ENCODE measurements at regions not wholly inside any gene's neighbourhood (a gene's known extent, or its start where the extent isn't known, plus 50 kb on each side); places are given as distances from the start of the nearest gene placed in this dataset.

DNA sequence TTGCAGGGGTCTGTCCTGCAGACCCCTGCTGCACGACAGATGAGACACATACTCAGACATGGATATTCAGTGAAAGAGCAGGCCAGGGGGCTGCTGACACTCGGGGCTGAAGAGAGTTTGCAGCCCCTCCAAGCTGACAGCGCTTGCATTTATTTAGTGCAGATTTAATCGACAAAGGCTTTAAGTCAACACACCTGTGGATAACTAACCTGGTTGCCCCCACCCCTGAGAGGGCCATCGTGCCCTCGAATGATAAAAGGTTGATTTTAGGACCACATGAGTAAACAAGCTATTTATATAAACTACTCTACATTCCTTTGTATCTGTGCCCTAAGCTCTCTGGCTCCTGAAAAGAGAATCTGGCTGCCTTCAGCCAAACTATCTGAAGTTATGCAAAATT is 708.2 kb upstream of the LRRN3 start:
- Histone ChIP-seq H3K27me3 (ENCODE audit: insufficient read depth, low read length, poor library complexity) (no peaks in the 10 kb centered on the region), H2AK5ac (ENCODE audit: low read length) (no peak overlapping the region), H3K56ac (ENCODE audit: low read length) (no peak overlapping the region), H3K79me2 (ENCODE audit: control insufficient read depth, insufficient read depth, low read length) (no peaks in the 10 kb centered on the region), H3K23ac (ENCODE audit: low read length) (no peak overlapping the region), H2BK15ac (replicated peaks; ENCODE audit: low read depth) (no peak overlapping the region), H4K5ac (ENCODE audit: low read length) (no peak overlapping the region), H2BK120ac (ENCODE audit: low read depth, low read length) (no peak overlapping the region), H3K4me1 (ENCODE audit: control insufficient read depth, low read depth, low read length) (peaks cover 2% of the 10 kb centered on the region), H3K4me2 (ENCODE audit: low read length) (no peak overlapping the region), H3K4me3 (ENCODE audit: low read length) (no peak overlapping the region), H3K18ac (ENCODE audit: low read length) (no peak overlapping the region), H3K4ac (ENCODE audit: low read depth, low read length) (no peak overlapping the region), H3K36me3 (ENCODE audit: control insufficient read depth, insufficient read depth, low read length) (no peaks in the 10 kb centered on the region), H3K79me1 (ENCODE audit: low read length) (no peaks in the 10 kb centered on the region), H2BK5ac (ENCODE audit: low read length) (no peak overlapping the region), H4K8ac (ENCODE audit: low read depth, low read length) (no peak overlapping the region), H3K27ac (ENCODE audit: low read depth, low read length) (no peak overlapping the region), H3K9ac (ENCODE audit: low read length) (no peak overlapping the region)
- WGBS (ENCODE audit: extremely low coverage, insufficient coverage, low lambda C conversion rate), result no CpG with 5 or more reads among the region's 6 CpGs
- DNase-seq, result no peak

DNA sequence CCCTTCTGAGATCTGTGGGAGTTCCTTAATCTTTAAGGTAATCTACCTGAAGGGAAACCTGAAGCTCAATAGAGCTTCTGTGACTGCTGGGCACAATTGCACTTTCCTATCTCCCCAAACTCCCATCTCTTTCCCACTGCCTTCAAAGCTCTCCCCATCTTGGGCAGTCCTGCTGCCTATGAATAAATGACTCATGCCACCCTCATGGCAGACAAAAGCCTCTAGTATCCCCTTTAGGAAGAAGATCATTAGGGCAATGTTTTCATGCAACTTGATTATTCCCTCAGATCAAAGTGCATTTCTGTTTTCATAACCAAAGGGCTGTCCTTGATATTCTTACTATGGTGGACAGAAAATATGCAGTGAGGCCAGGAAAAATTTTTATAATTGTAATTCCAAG is 704.9 kb upstream of the LRRN3 start:
- no peak overlapping the region for H2BK15ac ChIP-seq (replicated peaks; ENCODE audit: low read depth)
- no peak overlapping the region for H3K18ac ChIP-seq (ENCODE audit: low read length)
- no peak overlapping the region for H2BK5ac ChIP-seq (ENCODE audit: low read length)
- H2BK120ac ChIP-seq (ENCODE audit: low read depth, low read length), result no peak overlapping the region
- no peak overlapping the region for H3K4me2 ChIP-seq (ENCODE audit: low read length)
- no peak overlapping the region for H4K5ac ChIP-seq (ENCODE audit: low read length)
- H4K8ac ChIP-seq (ENCODE audit: low read depth, low read length), result no peak overlapping the region
- H3K56ac ChIP-seq (ENCODE audit: low read length), result no peak overlapping the region
- no peak overlapping the region for H3K4me3 ChIP-seq (ENCODE audit: low read length)
- H3K4me1 ChIP-seq (ENCODE audit: control insufficient read depth, low read depth, low read length), result peaks cover 2% of the 10 kb centered on the region
- no peak overlapping the region for H3K4ac ChIP-seq (ENCODE audit: low read depth, low read length)
- no peak for DNase-seq
- no peaks in the 10 kb centered on the region for H3K27me3 ChIP-seq (ENCODE audit: insufficient read depth, low read length, poor library complexity)
- H3K36me3 ChIP-seq (ENCODE audit: control insufficient read depth, insufficient read depth, low read length), result no peaks in the 10 kb centered on the region
- no peak overlapping the region for H2AK5ac ChIP-seq (ENCODE audit: low read length)
- no peak overlapping the region for H3K23ac ChIP-seq (ENCODE audit: low read length)
- H3K79me2 ChIP-seq (ENCODE audit: control insufficient read depth, insufficient read depth, low read length), result no peaks in the 10 kb centered on the region
- H3K27ac ChIP-seq (ENCODE audit: low read depth, low read length), result no peak overlapping the region
- no peak overlapping the region for H3K9ac ChIP-seq (ENCODE audit: low read length)
- H3K79me1 ChIP-seq (ENCODE audit: low read length), result no peaks in the 10 kb centered on the region

DNA sequence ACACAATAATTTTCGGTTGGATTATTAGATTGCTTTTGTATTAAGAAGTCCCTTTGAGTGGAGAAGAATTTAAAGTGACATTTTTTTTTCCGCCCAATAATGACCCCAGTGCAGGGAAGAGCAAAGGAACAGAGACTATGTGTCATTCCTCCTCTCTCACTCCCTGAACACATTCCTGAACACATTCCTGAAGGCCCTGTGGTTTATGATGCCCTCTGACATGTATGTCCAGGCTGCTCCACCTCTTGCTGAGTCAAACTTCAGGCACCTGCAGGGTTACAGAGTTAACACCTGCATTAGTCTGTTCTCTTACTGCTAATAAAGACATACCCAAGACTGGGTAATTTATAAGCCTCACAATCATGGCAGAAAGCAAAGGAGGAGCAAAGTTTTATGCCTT is 704.0 kb upstream of the LRRN3 start:
- WGBS (ENCODE audit: extremely low coverage, insufficient coverage, low lambda C conversion rate), result no CpG with 5 or more reads among the region's 2 CpGs
- no peak overlapping the region for H3K4me2 ChIP-seq (ENCODE audit: low read length)
- peaks cover 2% of the 10 kb centered on the region for H3K4me1 ChIP-seq (ENCODE audit: control insufficient read depth, low read depth, low read length)
- H3K56ac ChIP-seq (ENCODE audit: low read length), result no peak overlapping the region
- no peak overlapping the region for H3K27ac ChIP-seq (ENCODE audit: low read depth, low read length)
- H2BK15ac ChIP-seq (replicated peaks; ENCODE audit: low read depth), result no peak overlapping the region
- no peaks in the 10 kb centered on the region for H3K27me3 ChIP-seq (ENCODE audit: insufficient read depth, low read length, poor library complexity)
- no peak overlapping the region for H3K9ac ChIP-seq (ENCODE audit: low read length)
- H2BK5ac ChIP-seq (ENCODE audit: low read length), result no peak overlapping the region
- no peak overlapping the region for H2AK5ac ChIP-seq (ENCODE audit: low read length)
- no peak overlapping the region for H3K18ac ChIP-seq (ENCODE audit: low read length)
- H3K4ac ChIP-seq (ENCODE audit: low read depth, low read length), result no peak overlapping the region
- no peak overlapping the region for H2BK120ac ChIP-seq (ENCODE audit: low read depth, low read length)
- H4K8ac ChIP-seq (ENCODE audit: low read depth, low read length), result no peak overlapping the region
- H3K36me3 ChIP-seq (ENCODE audit: control insufficient read depth, insufficient read depth, low read length), result no peaks in the 10 kb centered on the region
- no peaks in the 10 kb centered on the region for H3K79me2 ChIP-seq (ENCODE audit: control insufficient read depth, insufficient read depth, low read length)
- DNase-seq, result peak; percentile 82
- no peak overlapping the region for H3K23ac ChIP-seq (ENCODE audit: low read length)
- no peak overlapping the region for H4K5ac ChIP-seq (ENCODE audit: low read length)
- no peak overlapping the region for H3K4me3 ChIP-seq (ENCODE audit: low read length)
- no peaks in the 10 kb centered on the region for H3K79me1 ChIP-seq (ENCODE audit: low read length)

DNA sequence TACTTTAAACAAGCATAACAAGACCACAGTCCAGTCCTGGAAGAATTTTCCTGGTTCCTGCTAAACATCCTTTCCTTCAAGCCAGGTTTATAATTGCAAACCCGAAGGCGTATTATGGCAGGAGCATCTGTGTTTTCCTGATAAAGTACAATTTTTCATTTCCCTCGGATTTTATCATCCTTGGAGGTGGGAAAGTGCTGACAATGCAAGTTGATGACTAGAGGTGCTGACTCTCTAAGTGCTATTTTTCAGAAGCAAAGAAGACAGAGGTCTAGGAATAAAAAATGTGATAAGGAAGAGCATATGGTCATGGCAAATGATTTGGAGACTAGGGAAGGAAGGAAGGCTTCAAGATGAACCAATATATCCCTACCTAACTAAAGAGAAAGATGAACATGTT is 703.2 kb upstream of the LRRN3 start:
- H3K4me3 ChIP-seq (ENCODE audit: low read length), result no peak overlapping the region
- H4K5ac ChIP-seq (ENCODE audit: low read length), result no peak overlapping the region
- no peak overlapping the region for H3K27ac ChIP-seq (ENCODE audit: low read depth, low read length)
- no CpG with 5 or more reads among the region's 3 CpGs for WGBS (ENCODE audit: extremely low coverage, insufficient coverage, low lambda C conversion rate)
- H3K79me1 ChIP-seq (ENCODE audit: low read length), result no peaks in the 10 kb centered on the region
- no peak overlapping the region for H3K56ac ChIP-seq (ENCODE audit: low read length)
- no peak overlapping the region for H2AK5ac ChIP-seq (ENCODE audit: low read length)
- H3K9ac ChIP-seq (ENCODE audit: low read length), result no peak overlapping the region
- no peak overlapping the region for H3K4me2 ChIP-seq (ENCODE audit: low read length)
- H2BK15ac ChIP-seq (replicated peaks; ENCODE audit: low read depth), result peak overlapping the region; percentile 92
- no peak overlapping the region for H4K8ac ChIP-seq (ENCODE audit: low read depth, low read length)
- no peaks in the 10 kb centered on the region for H3K36me3 ChIP-seq (ENCODE audit: control insufficient read depth, insufficient read depth, low read length)
- H3K79me2 ChIP-seq (ENCODE audit: control insufficient read depth, insufficient read depth, low read length), result no peaks in the 10 kb centered on the region
- no peak overlapping the region for H3K18ac ChIP-seq (ENCODE audit: low read length)
- no peak overlapping the region for H2BK5ac ChIP-seq (ENCODE audit: low read length)
- no peak overlapping the region for H2BK120ac ChIP-seq (ENCODE audit: low read depth, low read length)
- H3K23ac ChIP-seq (ENCODE audit: low read length), result no peak overlapping the region
- H3K27me3 ChIP-seq (ENCODE audit: insufficient read depth, low read length, poor library complexity), result no peaks in the 10 kb centered on the region
- no peak overlapping the region for H3K4ac ChIP-seq (ENCODE audit: low read depth, low read length)
- no peak for DNase-seq
- peaks cover 2% of the 10 kb centered on the region for H3K4me1 ChIP-seq (ENCODE audit: control insufficient read depth, low read depth, low read length)

DNA sequence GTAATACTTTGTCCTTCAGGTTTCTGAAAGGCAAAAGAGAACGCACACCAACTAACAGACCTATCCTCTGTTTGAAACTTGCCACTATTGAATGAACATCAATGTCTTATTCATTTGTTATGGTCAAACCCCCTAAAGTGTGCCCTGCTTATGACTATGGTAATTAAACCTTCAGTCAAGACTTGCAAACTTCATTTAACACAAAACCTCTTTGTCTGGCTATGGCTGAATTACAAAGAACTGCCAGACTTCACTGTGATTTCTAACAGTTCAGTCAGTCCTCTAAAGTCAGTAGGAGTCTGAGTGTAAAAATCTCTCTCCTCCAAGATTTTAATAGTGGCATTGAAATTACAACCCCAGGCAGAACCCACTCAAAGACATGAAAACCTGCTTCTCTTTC is 702.5 kb upstream of the LRRN3 start:
- Histone ChIP-seq H2BK5ac (ENCODE audit: low read length) (no peak overlapping the region), H2AK5ac (ENCODE audit: low read length) (no peak overlapping the region), H3K4me2 (ENCODE audit: low read length) (no peak overlapping the region), H3K4ac (ENCODE audit: low read depth, low read length) (no peak overlapping the region), H4K8ac (ENCODE audit: low read depth, low read length) (no peak overlapping the region), H4K5ac (ENCODE audit: low read length) (no peak overlapping the region), H3K79me1 (ENCODE audit: low read length) (no peaks in the 10 kb centered on the region), H2BK15ac (replicated peaks; ENCODE audit: low read depth) (no peak overlapping the region), H3K27ac (ENCODE audit: low read depth, low read length) (no peak overlapping the region), H3K18ac (ENCODE audit: low read length) (no peak overlapping the region), H3K27me3 (ENCODE audit: insufficient read depth, low read length, poor library complexity) (no peaks in the 10 kb centered on the region), H3K23ac (ENCODE audit: low read length) (no peak overlapping the region), H3K4me3 (ENCODE audit: low read length) (no peak overlapping the region), H3K9ac (ENCODE audit: low read length) (no peak overlapping the region), H3K56ac (ENCODE audit: low read length) (no peak overlapping the region), H3K4me1 (ENCODE audit: control insufficient read depth, low read depth, low read length) (peaks cover 2% of the 10 kb centered on the region), H3K36me3 (ENCODE audit: control insufficient read depth, insufficient read depth, low read length) (no peaks in the 10 kb centered on the region), H3K79me2 (ENCODE audit: control insufficient read depth, insufficient read depth, low read length) (no peaks in the 10 kb centered on the region), H2BK120ac (ENCODE audit: low read depth, low read length) (no peak overlapping the region)
- DNase-seq, result no peak
- no CpG with 5 or more reads among the region's 1 CpG for WGBS (ENCODE audit: extremely low coverage, insufficient coverage, low lambda C conversion rate)

DNA sequence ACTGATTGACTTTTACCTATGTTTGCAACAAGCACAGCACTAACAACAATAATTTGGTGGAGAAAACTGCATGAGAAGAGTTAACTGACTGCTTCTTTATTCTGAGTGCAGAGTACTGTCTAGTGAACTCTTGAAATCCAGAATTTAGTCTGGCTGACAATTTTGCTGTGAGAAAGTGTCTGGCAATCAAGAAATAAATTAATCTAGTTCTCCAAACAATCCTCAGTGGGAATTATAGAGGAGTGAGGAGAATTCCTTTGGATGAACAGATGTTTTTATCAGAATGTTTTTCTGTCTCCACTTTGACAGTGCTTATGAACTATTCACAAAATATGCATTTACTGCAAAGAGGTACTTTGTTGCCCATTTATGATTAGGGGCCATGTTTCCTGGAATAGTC is 694.9 kb upstream of the LRRN3 start:
- Histone ChIP-seq H3K79me1 (ENCODE audit: low read length) (no peaks in the 10 kb centered on the region), H2BK120ac (ENCODE audit: low read depth, low read length) (no peak overlapping the region), H3K4me2 (ENCODE audit: low read length) (no peak overlapping the region), H3K79me2 (ENCODE audit: control insufficient read depth, insufficient read depth, low read length) (no peaks in the 10 kb centered on the region), H4K8ac (ENCODE audit: low read depth, low read length) (no peak overlapping the region), H3K4me3 (ENCODE audit: low read length) (no peak overlapping the region), H3K9ac (ENCODE audit: low read length) (no peak overlapping the region), H2AK5ac (ENCODE audit: low read length) (no peak overlapping the region), H3K56ac (ENCODE audit: low read length) (no peak overlapping the region), H3K36me3 (ENCODE audit: control insufficient read depth, insufficient read depth, low read length) (no peaks in the 10 kb centered on the region), H3K27me3 (ENCODE audit: insufficient read depth, low read length, poor library complexity) (no peaks in the 10 kb centered on the region), H4K5ac (ENCODE audit: low read length) (no peak overlapping the region), H3K27ac (ENCODE audit: low read depth, low read length) (no peak overlapping the region), H3K18ac (ENCODE audit: low read length) (no peak overlapping the region), H2BK5ac (ENCODE audit: low read length) (no peak overlapping the region), H3K23ac (ENCODE audit: low read length) (no peak overlapping the region), H3K4ac (ENCODE audit: low read depth, low read length) (no peak overlapping the region), H2BK15ac (replicated peaks; ENCODE audit: low read depth) (no peak overlapping the region), H3K4me1 (ENCODE audit: control insufficient read depth, low read depth, low read length) (no peaks in the 10 kb centered on the region)
- DNase-seq, result no peak

Data from mesendoderm (in vitro differentiated cells).